ENCODE measurements at regions not wholly inside any gene's neighbourhood (a gene's known extent, or its start where the extent isn't known, plus 50 kb on each side); places are given as distances from the start of the nearest gene placed in this dataset.

GRCh38 chrX:43002526-43003203 lies 224.7 kb upstream of the PPP1R2C start:
- Histone ChIP-seq H3K9me3 (no peaks in the 10 kb centered on the region), H3K27me3 (ENCODE audit: insufficient read depth in 3 of 3, low read length in 2 of 3) (peaks cover 0 to 8% (median 0%) of the 10 kb centered on the region in 3 donors), H3K4me3 (no peak overlapping the region), H3K4me1 (no peaks in the 10 kb centered on the region), H3K27ac (no peak overlapping the region), H3K36me3 (ENCODE audit: insufficient read depth in 1 of 2, low read depth in 1 of 2) (no peaks in the 10 kb centered on the region)
- ATAC-seq (no peak), DNase-seq (no peak)
- TF ChIP-seq CTCF (IDR thresholded peaks at IDR 0.05) = no peak
- WGBS, 3 donors = 68 to 78% (median 70%) methylated on average over 4 of the region's 4 CpGs
- intact Hi-C loops (cut with DNase I) = no loop called here

GRCh38 chrX:43003204-43003565 lies 225.2 kb upstream of the PPP1R2C start:
- Histone ChIP-seq H3K4me1 (no peaks in the 10 kb centered on the region), H3K36me3 (ENCODE audit: insufficient read depth in 1 of 2, low read depth in 1 of 2) (no peaks in the 10 kb centered on the region), H3K9me3 (no peaks in the 10 kb centered on the region), H3K27me3 (ENCODE audit: insufficient read depth in 3 of 3, low read length in 2 of 3) (peaks cover 0 to 5% (median 0%) of the 10 kb centered on the region in 3 donors), H3K4me3 (no peak overlapping the region), H3K27ac (no peak overlapping the region)
- intact Hi-C loops (cut with DNase I) = no loop called here
- ATAC-seq (no peak), DNase-seq (no peak)
- TF ChIP-seq CTCF (IDR thresholded peaks at IDR 0.05) = no peak
- WGBS, 3 donors = 90 to 92% (median 91%) methylated on average over 3 of the region's 3 CpGs

- Histone ChIP-seq H3K27me3 (ENCODE audit: insufficient read depth in 3 of 3, low read length in 2 of 3) (no peaks in the 10 kb centered on the region), H3K27ac (no peak overlapping the region), H3K9me3 (no peaks in the 10 kb centered on the region), H3K4me1 (no peaks in the 10 kb centered on the region), H3K36me3 (ENCODE audit: insufficient read depth in 1 of 2, low read depth in 1 of 2) (no peaks in the 10 kb centered on the region), H3K4me3 (no peak overlapping the region)
- no peak for DNase-seq
- no peak for TF ChIP-seq CTCF (IDR thresholded peaks at IDR 0.05)
- no peak for ATAC-seq
- intact Hi-C loops (cut with DNase I) = no loop called here
- WGBS, 3 donors = 91 to 96% (median 92%) methylated on average over 2 of the region's 2 CpGs
These were observed 226.0 kb upstream of the PPP1R2C start for GRCh38 chrX:43003939-43004338.

GRCh38 chrX:43005561-43005960 lies 227.6 kb upstream of the PPP1R2C start:
- no peaks in the 10 kb centered on the region for H3K9me3 ChIP-seq
- no peaks in the 10 kb centered on the region for H3K4me1 ChIP-seq
- WGBS, 3 donors = 57 to 79% (median 76%) methylated on average over 3 of the region's 3 CpGs
- ATAC-seq = no peak
- H3K36me3 ChIP-seq (ENCODE audit: insufficient read depth in 1 of 2, low read depth in 1 of 2) = no peaks in the 10 kb centered on the region
- TF ChIP-seq CTCF (IDR thresholded peaks at IDR 0.05) = no peak
- no peaks in the 10 kb centered on the region for H3K27me3 ChIP-seq (ENCODE audit: insufficient read depth in 3 of 3, low read length in 2 of 3)
- intact Hi-C loops (cut with DNase I) = no loop called here
- DNase-seq = no peak
- H3K4me3 ChIP-seq = no peak overlapping the region
- no peak overlapping the region for H3K27ac ChIP-seq

- no peak overlapping the region for H3K4me3 ChIP-seq
- H3K9me3 ChIP-seq = no peaks in the 10 kb centered on the region
- H3K4me1 ChIP-seq = no peaks in the 10 kb centered on the region
- WGBS, 3 donors = 59 to 75% (median 75%) methylated on average over 1 of the region's 1 CpG
- H3K36me3 ChIP-seq (ENCODE audit: insufficient read depth in 1 of 2, low read depth in 1 of 2) = no peaks in the 10 kb centered on the region
- peaks cover 0 to under 1% (median 0%) of the 10 kb centered on the region in 3 donors for H3K27me3 ChIP-seq (ENCODE audit: insufficient read depth in 3 of 3, low read length in 2 of 3)
- DNase-seq (no peak), ATAC-seq (no peak)
- intact Hi-C loops (cut with DNase I) = no loop called here
- H3K27ac ChIP-seq = no peak overlapping the region
- no peak for TF ChIP-seq CTCF (IDR thresholded peaks at IDR 0.05)
These were observed 230.4 kb upstream of the PPP1R2C start for GRCh38 chrX:43008356-43008755.
